Skeletal muscle satellite cell (primary cell): ENCODE measurements at regions not wholly inside any gene's neighbourhood (a gene's known extent, or its start where the extent isn't known, plus 50 kb on each side); places are given as distances from the start of the nearest gene placed in this dataset.

Source experiments
- H3K27me3 ChIP-seq: 2 replicates; pipeline ENCODE4 v1.7.0; 2013; ENCODE audit warnings: low read length; ENCODE audit not compliant: control insufficient read depth, insufficient read depth
- H3K36me3 ChIP-seq: 2 replicates; pipeline ENCODE4 v1.7.0; 2013; ENCODE audit warnings: mild to moderate bottlenecking, control low read depth, low read length; ENCODE audit not compliant: insufficient read depth
- H3K4me1 ChIP-seq: 2 replicates; pipeline ENCODE4 v1.7.0; 2013; ENCODE audit warnings: low read length; ENCODE audit not compliant: control insufficient read depth, insufficient read depth
- H3K4me2 ChIP-seq: 2 replicates; pipeline ENCODE4 v1.7.0; 2013; ENCODE audit warnings: mild to moderate bottlenecking, low read length
- H3K4me3 ChIP-seq: 2 replicates; pipeline ENCODE4 v1.7.0; 2013; ENCODE audit warnings: low read length
- H3K9ac ChIP-seq: 2 replicates; pipeline ENCODE4 v1.7.0; 2013; ENCODE audit warnings: mild to moderate bottlenecking, low read depth, low read length, moderate library complexity
- H3K9me3 ChIP-seq: replicated peaks from 2 replicates; pipeline ENCODE4 v1.7.0; 2013; ENCODE audit warnings: mild to moderate bottlenecking, control low read depth, low read length

DNA sequence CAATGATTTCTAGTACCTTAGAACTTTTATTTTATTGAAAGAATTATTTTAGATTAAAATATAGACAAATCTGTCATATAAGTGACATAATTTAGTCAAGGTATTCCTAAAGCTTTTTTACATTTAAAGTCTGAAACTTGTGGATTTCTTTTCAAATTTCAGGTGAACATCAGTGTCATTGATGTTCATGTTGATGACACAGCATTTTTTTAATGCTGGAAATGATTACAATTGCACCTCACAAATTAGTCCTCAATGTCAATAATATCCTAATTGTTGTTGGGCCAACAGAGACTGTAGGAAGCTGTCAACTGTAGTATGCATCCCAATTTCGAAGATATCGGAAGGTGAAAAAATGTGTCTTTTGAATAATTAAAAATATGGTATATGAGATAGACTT, 214.4 kb upstream of the ARL4C start:
- Histone ChIP-seq H3K9me3 (no peaks in the 10 kb centered on the region), H3K4me2 (no peak overlapping the region), H3K4me3 (no peak overlapping the region), H3K9ac (no peak overlapping the region), H3K36me3 (no peaks in the 10 kb centered on the region), H3K27me3 (peaks cover 5% of the 10 kb centered on the region), H3K4me1 (no peaks in the 10 kb centered on the region)

DNA sequence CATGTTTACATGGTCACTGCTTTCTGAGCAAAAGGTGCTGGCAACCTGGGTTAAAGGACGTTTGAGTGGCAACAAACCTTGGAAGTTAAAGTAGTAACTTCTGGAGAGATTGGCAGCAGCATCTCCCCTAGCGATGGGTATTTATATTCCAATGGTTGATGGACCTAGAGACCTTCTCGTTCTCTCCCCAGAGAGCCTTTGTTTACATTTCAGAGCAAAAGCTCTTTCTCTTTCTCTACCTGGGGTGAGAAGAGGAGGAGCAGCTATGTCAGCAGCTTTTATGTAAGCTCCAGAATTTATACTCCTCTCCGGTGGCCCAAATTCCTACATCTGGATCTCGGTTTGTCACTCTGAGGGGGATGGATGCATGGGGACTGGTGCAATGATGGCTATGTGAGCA, 213.7 kb upstream of the ARL4C start:
- Histone ChIP-seq H3K9me3 (no peaks in the 10 kb centered on the region), H3K9ac (no peak overlapping the region), H3K27me3 (peaks cover 5% of the 10 kb centered on the region), H3K4me3 (no peak overlapping the region), H3K4me1 (no peaks in the 10 kb centered on the region), H3K36me3 (no peaks in the 10 kb centered on the region), H3K4me2 (no peak overlapping the region)

DNA sequence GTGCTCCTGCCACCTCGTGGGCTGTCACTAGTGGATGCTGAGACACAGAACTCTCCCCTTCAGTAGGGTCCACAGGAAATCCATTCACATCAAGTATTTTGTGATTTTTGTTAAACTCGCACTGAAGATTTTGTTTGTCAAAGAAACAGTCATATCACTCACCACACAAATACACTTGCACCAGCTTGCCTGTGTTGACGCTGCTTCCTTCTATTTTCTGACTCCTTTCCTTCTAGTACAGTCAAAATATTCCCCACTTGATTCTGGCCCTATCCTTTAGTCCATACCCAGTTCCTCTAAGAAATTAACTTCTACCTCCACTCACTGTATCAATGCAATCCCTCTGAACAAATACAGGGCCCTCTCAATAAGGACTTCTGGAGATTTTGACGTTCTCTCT, 213.2 kb upstream of the ARL4C start:
- H3K4me2 ChIP-seq, result no peak overlapping the region
- peaks cover 5% of the 10 kb centered on the region for H3K27me3 ChIP-seq
- H3K9ac ChIP-seq, result no peak overlapping the region
- H3K4me3 ChIP-seq, result no peak overlapping the region
- no peaks in the 10 kb centered on the region for H3K9me3 ChIP-seq
- peaks cover under 1% of the 10 kb centered on the region for H3K4me1 ChIP-seq
- H3K36me3 ChIP-seq, result no peaks in the 10 kb centered on the region

DNA sequence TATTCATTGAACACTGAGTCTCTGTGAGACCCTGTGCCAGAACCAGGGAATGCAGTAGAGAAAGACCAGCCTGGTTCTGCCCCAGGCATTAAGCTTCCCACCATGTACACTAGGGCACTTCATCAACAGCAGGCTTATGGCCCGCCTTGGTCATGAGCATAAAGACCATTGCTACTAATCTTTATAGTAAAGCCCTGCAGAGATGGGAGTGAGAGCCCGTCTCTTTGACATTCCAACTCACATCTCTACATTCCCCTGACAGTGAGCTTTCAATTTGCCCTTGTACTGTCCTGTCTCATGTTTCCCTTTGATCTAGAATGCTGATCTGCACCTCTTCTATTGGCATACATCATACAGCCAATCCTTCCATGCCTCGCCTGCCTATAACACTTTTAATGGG, 211.8 kb upstream of the ARL4C start:
- Histone ChIP-seq H3K27me3 (no peaks in the 10 kb centered on the region), H3K9me3 (no peaks in the 10 kb centered on the region), H3K4me1 (peaks cover 4% of the 10 kb centered on the region), H3K9ac (no peak overlapping the region), H3K4me2 (no peak overlapping the region), H3K36me3 (no peaks in the 10 kb centered on the region), H3K4me3 (no peak overlapping the region)

DNA sequence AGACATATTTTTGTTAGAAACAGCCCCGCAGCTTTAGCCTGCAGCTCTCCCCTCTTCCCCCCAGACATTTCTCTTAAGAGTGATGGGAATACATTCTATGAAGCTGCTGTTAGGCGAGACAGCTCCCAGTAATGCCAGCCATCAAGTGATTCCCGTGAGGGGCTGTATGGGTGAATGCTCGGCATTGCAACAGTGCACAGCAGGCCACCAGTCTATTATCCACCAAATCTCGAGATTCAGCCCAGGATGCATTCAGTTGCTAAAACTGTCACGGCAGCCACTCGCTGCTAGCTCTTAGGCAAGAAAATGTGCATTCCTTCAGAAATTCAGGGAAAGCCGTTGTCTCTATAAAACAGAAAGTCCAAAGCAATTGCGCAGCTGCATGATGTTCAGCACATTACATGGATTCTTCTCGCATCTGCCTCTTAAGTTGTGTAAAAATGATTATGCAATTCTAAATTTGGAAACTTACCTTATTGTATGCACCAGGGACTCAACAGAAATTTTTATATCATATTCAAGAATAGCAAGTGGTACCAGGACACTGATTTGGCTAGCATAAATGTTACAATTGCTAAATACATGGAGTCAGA, 211.3 kb upstream of the ARL4C start:
- Histone ChIP-seq H3K9me3 (no peaks in the 10 kb centered on the region), H3K9ac (no peak overlapping the region), H3K4me2 (no peak overlapping the region), H3K4me1 (peaks cover 4% of the 10 kb centered on the region), H3K36me3 (no peaks in the 10 kb centered on the region), H3K4me3 (no peak overlapping the region), H3K27me3 (no peaks in the 10 kb centered on the region)

DNA sequence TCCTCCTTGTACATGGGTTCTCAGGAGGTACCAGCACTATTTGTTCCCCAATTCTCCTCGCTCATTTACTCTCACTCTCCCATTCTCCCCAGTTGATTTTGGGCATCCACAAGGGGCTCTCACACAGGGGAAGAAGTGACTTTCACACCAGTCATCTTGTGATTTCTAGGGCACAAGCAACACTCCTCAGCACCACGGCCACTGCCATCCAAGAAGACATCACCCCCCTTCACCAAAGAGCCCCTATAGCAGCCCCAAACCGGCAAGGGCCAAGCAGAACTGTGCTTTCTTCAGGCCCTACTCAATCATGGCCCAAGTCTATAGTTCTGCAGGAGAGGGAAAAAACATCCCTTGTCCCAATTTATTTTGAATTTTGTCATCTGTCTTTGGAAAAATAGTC, 209.2 kb upstream of the ARL4C start:
- Histone ChIP-seq H3K4me2 (no peak overlapping the region), H3K9me3 (no peaks in the 10 kb centered on the region), H3K9ac (no peak overlapping the region), H3K27me3 (no peaks in the 10 kb centered on the region), H3K4me3 (no peak overlapping the region), H3K36me3 (no peaks in the 10 kb centered on the region), H3K4me1 (peaks cover 4% of the 10 kb centered on the region)

DNA sequence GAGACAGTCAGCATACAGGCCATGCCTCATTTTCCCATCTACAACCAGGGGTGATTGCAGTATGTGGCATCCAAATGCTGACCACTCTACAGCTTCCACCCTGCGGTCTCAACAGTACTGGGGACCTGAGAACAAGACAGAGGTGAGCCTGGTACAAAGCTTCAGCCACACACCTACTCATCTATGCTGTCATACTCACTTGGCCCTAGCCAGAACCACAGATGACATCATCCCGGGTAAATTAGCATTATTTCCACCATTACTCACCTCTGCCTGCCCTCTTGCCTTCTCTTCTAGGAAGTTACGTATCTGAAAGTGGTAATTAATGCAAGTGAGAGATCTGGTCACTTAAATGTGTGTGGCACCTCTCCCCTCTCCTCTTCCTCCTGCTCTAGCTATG, 208.2 kb upstream of the ARL4C start:
- no peak overlapping the region for H3K9ac ChIP-seq
- peaks cover 4% of the 10 kb centered on the region for H3K4me1 ChIP-seq
- no peak overlapping the region for H3K4me2 ChIP-seq
- H3K36me3 ChIP-seq, result no peaks in the 10 kb centered on the region
- no peak overlapping the region for H3K4me3 ChIP-seq
- no peaks in the 10 kb centered on the region for H3K27me3 ChIP-seq
- H3K9me3 ChIP-seq, result no peaks in the 10 kb centered on the region

DNA sequence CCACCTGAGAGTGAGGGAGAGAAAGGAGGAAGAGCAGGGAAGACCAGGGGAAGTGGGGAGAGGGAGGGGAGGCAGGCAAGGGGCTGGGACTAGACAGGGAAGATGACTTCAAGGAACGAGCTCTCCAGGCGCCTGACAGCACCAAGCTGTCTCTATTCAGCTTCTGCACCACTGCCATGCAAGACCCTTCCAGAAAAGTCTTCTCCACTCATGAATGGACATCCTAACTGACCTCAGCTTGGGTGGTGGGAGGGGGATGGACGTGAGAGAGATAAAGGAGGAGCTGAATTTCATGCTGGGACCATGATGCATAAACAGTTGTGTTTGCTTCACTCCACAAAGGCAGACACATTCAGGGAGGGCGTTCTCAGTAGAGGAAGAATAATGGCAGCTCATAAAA, 206.4 kb upstream of the ARL4C start:
- no peaks in the 10 kb centered on the region for H3K9me3 ChIP-seq
- H3K4me1 ChIP-seq, result peaks cover 4% of the 10 kb centered on the region
- no peaks in the 10 kb centered on the region for H3K36me3 ChIP-seq
- H3K27me3 ChIP-seq, result no peaks in the 10 kb centered on the region
- no peak overlapping the region for H3K4me3 ChIP-seq
- H3K9ac ChIP-seq, result no peak overlapping the region
- no peak overlapping the region for H3K4me2 ChIP-seq

DNA sequence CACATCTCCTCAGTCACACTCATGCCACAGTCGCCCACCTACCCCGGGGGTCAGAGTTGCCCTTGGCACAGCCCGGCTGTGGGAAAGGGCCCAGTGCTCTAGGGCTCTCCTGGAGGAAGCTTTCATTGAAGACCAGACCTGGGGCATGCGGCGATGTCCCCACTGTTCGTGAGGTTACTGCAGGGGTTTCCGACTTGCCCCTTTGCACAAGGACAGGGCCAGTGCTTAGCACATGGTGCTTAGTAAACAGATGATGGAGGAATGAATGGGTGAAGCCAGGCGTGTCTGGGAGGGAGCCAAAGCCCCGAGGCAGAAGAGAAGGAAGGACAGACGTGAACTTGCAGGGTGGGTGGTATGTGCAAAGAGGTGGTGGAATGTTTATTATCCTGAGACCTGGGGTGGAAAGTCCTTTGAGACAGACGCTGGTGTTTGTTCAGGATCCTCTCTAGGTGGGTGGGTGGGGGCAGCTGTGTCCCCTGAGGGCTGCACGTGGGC, 205.9 kb upstream of the ARL4C start:
- H3K4me2 ChIP-seq, result no peak overlapping the region
- no peaks in the 10 kb centered on the region for H3K27me3 ChIP-seq
- H3K9ac ChIP-seq, result no peak overlapping the region
- H3K4me1 ChIP-seq, result peaks cover 4% of the 10 kb centered on the region
- no peaks in the 10 kb centered on the region for H3K36me3 ChIP-seq
- no peaks in the 10 kb centered on the region for H3K9me3 ChIP-seq
- H3K4me3 ChIP-seq, result no peak overlapping the region

DNA sequence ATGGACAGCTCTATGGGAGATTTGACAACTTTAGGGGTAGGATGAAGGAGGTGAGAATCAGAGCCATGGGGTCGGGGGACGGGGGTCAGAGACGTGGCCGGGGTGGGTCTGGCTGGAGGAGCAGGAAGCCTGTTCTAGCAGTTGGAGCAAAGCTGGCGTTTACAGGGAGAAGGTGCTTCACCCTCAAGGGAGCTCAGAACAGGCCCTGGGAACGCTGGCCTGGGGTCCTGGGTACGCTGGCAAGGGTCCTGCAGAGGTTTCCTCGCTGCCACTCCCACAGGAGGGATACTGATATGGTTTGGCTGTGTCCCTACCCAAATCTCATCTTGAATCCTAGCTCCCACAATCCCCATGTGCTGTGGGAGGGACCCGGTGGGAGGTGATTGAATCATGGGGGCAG, 205.0 kb upstream of the ARL4C start:
- no peak overlapping the region for H3K4me3 ChIP-seq
- no peaks in the 10 kb centered on the region for H3K9me3 ChIP-seq
- H3K9ac ChIP-seq, result no peak overlapping the region
- H3K27me3 ChIP-seq, result no peaks in the 10 kb centered on the region
- H3K36me3 ChIP-seq, result no peaks in the 10 kb centered on the region
- H3K4me1 ChIP-seq, result peaks cover 4% of the 10 kb centered on the region
- no peak overlapping the region for H3K4me2 ChIP-seq

DNA sequence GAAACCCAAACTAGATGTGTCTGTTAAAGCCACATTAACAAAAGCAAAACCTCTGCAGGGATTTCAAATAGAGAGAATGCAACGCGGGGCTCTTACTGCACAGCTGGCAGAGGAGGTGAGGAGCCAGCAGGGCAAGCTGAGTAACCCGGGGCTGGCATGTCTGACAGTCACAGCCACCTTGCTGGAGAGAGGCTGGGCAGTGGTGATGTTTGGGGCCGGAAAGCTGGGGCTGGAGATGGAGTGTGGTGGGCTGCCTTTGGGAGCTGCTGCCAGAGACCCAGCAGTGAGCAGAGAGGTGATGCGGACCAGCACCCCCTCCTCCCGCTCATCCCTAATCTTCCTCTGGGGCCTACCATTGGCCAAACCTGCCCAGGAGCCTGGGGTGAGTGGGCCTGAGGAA, 204.5 kb upstream of the ARL4C start:
- Histone ChIP-seq H3K4me3 (no peak overlapping the region), H3K27me3 (no peaks in the 10 kb centered on the region), H3K9ac (no peak overlapping the region), H3K9me3 (no peaks in the 10 kb centered on the region), H3K4me1 (peaks cover 4% of the 10 kb centered on the region), H3K36me3 (no peaks in the 10 kb centered on the region), H3K4me2 (no peak overlapping the region)

DNA sequence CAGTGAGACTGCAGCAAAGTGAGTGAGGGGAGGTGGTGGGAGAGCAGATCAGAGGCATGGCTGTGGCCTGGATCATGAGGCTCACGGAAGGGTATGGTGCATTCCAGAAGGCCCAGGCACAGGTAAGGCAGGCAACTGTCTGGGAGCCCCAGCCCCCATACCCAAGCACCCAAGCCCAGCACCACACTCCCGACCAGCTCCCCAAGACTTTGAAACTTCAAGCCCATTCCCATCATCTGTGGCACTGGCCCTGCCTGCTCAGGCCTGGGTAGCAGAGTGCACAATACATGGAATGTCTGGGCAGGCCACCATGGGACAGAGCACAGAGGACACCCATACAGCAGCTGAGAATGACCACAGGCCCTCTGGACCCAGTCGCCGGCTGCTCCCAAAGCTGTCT, 202.6 kb upstream of the ARL4C start:
- Histone ChIP-seq H3K4me1 (peaks cover 4% of the 10 kb centered on the region), H3K27me3 (no peaks in the 10 kb centered on the region), H3K4me2 (no peak overlapping the region), H3K4me3 (no peak overlapping the region), H3K9ac (no peak overlapping the region), H3K36me3 (no peaks in the 10 kb centered on the region), H3K9me3 (no peaks in the 10 kb centered on the region)
